ENCODE measurements at regions not wholly inside any gene's neighbourhood (a gene's known extent, or its start where the extent isn't known, plus 50 kb on each side); places are given as distances from the start of the nearest gene placed in this dataset.
"Not testable (repeated sequence)": the region's sequence is repeated elsewhere in the genome, so short reads cannot be mapped to it uniquely, and the experiment has no call there.

- no peak for DNase-seq
These were observed 55.1 kb upstream of the FRMD6 start for GRCh38 chr14:51596488-51597117.

DNA sequence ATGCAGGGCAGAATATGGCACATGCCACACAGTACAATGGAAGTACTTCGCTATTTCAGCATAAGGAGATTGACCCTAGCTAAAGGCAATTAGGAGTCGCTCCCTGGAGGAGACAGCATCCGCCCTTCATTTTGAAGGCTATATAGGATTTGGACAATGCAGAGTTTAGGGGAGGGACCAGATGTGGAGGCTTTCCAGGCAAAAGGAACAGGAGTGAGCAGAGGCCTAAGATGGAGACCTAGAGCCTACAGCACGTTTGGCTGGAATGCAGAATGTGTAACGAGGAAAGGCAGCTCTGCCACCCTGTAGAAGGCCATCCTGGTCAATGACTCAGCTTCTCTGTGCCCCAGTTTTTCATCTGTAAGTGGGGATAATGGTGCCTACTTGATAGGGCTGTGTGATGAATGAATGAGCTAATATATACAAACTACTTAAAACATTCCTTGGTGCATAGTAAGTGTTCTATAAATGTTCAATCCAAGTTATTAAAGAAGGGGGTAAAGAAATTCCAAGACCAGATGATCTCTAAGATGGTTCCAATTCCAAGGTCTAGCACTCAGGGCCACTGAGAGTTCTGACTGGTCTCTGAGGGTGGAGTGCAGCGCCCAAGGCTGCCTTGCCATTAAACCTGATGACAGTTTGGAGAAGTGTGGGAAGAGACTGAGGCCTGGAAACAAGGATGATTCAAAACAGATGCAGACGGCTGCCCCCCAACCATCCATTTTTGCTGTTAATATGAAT is 54.3 kb upstream of the FRMD6 start:
- DNase-seq, result no peak

- not testable (repeated sequence) for DNase-seq
These were observed 52.6 kb upstream of the FRMD6 start for GRCh38 chr14:51598924-51599600.

- no peak for DNase-seq
These were observed 51.1 kb upstream of the FRMD6 start for GRCh38 chr14:51600658-51601057.

Data from islet precursor cell (in vitro differentiated cells).